ENCODE measurements at regions not wholly inside any gene's neighbourhood (a gene's known extent, or its start where the extent isn't known, plus 50 kb on each side); places are given as distances from the start of the nearest gene placed in this dataset.
A peak's percentile ranks its signal among the peaks of the same experiment; 100 is the strongest.
"Not testable (repeated sequence)": the region's sequence is repeated elsewhere in the genome, so short reads cannot be mapped to it uniquely, and the experiment has no call there.

GRCh38 chr1:761791-762190 lies 75.3 kb upstream of the OR4F16 start:
- not testable (repeated sequence) for DNase-seq (ENCODE audit: low spot score)

DNA sequence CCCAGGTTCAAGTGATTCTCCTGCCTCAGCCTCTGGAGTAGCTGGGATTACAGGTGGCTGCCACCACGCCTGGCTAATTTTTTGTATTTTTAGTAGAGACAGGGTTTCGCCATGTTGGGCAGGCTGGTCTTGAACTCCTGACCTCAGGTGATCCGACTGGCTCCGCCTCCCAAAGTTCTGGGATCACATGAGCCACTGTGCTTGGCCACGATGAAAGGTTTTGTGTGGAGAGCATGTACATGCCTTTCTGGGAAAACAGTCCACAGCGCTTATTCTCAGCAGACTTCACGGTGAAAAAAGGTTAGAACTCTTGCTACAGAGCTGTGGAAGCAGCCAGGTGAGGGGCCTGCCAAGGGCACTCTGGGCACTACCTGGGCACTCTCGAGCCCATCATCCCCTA lies 85.0 kb upstream of the OR4F16 start:
- DNase-seq (ENCODE audit: low spot score) = not testable (repeated sequence)

DNA sequence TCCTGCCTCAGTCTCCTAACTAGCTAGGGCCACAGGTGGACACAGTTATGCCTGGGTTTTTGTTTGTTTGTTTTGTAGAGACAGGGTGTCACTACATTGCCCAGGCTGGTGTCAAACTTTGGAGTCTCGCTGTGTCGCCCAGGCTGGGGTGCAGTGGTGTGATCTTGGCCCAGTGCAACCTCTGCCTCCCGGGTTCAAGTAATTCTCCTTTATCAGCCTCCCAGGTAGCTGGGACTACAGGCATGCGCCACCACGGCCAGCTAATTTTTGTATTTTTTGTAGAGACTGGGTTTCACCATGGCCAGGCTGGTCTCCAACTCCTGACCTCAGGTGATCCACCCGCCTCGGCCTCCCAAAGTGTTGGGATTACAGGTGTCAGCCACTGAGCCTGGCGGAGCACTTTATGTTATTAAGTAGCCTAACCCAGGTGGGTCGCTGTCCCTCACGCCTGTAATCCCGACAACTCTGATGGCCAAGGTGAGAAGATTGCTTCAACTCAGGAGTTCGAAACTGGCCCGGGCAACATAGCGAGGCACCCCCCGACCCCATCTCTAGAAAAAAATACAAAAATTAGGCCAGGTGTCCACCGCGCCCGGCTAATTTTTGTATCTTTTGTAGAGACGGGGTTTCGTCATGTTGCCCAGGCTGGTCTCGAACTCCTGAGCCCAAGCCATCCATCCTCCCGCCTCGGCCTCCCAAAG lies 91.2 kb upstream of the OR4F16 start:
- DNase-seq (ENCODE audit: low spot score) = not testable (repeated sequence)

DNA sequence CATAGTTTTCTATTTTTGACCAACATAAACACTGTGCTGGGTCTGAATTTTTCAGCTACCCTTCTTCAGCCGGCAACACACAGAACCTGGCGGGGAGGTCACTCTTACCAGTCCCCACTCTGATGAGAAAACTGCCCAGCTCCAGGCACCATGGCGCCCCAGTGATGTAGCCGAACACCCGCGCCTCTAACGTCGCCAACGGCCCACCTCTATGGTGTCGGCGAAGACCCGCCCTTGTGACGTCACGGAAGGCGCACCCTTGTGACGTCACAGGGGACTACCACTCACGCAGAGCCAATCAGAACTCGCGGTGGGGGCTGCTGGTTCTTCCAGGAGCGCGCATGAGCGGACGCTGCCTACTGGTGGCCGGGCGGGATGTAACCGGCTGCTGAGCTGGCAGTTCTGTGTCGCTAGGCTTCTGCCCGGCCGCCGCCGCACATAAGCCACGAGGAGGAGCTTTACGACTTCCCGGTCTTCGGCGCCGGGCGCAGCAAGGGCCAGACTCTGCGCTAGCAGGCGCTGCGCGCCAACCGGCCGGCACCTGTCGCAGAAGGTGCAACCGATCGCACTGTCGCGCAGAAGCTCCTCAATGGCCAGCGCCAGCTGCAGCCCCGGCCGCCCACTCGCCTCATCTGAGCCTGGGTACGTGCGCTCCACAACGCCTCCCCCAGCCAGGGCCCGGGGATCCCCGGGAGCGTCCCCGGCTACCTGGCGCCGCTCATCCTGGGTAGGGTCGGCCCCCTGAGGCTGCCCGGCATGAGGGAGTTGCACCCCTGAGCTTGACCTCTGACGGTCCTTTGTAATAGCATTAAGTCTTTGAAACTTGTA lies 92.2 kb upstream of the OR4F16 start:
- DNase-seq (ENCODE audit: low spot score) = peak; percentile 94

DNA sequence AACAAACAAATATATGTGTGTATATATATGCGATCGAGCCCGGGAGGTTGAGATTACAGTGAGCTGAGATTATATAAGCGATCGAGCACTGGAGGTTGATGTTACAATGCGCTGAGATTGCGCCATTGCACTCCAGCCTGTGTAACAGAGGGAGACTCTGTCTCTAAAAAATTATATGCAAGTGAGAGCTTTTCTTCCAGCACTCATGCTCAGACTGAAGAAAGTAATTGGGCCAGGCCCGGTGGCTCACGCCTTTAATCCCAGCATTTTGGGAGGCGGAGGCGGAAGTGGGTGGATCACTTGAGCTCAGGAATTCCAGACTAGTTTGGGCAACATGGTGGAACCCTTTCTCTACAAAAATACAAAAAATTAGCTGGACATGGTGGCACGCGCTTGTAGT lies 93.2 kb upstream of the OR4F16 start:
- DNase-seq (ENCODE audit: low spot score) = not testable (repeated sequence)

- DNase-seq (ENCODE audit: low spot score) = no peak
These were observed 102.4 kb upstream of the OR4F16 start for GRCh38 chr1:788835-789234.

- not testable (repeated sequence) for DNase-seq (ENCODE audit: low spot score)
These were observed 103.2 kb upstream of the OR4F16 start for GRCh38 chr1:789606-790005.

GRCh38 chr1:790388-790930 lies 104.0 kb upstream of the OR4F16 start:
- DNase-seq (ENCODE audit: low spot score) = not testable (repeated sequence)

DNA sequence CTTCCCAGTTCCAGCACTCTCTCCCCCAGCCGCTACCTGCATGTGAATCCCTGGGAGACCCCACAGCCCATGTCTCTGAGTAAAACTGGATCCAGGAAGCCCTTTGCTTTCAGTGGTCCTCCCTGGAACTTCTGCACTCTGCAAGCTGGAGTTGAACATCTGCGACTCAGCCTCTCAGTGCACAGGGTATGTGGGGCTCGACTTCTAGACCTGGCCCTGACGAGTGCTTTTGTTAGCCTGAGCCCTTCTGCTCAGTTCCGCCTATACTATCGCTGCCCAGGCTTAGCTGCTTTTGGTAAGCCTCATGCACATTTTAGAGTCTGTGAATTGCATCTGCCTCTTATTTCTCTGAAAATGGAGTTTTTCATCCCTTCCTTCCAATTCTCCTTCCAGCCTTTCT lies 107.9 kb upstream of the OR4F16 start:
- DNase-seq (ENCODE audit: low spot score) = not testable (repeated sequence)

- DNase-seq (ENCODE audit: low spot score) = not testable (repeated sequence)
These were observed 108.6 kb upstream of the OR4F16 start for GRCh38 chr1:794918-795584.

DNA sequence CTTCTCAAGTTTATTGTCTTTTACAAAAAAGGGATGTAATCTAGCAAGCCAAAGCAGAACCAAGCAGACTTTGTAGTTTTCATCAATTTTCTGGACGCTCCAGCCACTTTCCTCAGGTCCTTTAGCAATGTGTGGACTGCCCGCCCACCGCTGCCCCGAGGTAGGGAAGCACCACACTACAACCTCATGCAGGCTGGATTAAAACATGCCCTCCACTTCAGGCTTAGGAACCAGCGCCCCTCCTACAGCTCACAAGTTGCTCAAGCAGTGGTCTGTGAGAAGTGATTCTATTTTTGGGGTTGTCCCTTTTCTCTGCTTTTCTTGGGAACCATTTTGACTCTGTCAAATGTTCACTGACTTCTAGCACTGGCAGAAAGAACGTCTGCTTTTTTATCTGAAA lies 111.2 kb upstream of the OR4F16 start:
- not testable (repeated sequence) for DNase-seq (ENCODE audit: low spot score)

DNA sequence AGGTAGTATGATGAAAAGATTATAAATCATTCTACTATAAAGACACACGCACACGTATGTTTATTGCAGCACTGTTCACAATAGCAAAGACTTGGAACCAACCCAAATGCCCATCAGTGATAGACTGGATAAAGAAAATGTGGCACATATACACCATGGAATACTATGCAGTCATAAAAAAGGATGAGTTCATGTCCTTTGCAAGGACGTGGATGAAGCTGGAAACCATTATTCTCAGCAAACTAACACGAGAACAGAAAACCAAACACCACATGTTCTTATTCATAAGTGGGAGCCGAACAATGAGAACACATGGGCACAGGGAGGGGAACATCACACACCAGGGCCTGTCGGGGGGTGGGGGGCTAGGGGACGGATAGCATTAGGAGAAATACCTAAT lies 113.9 kb upstream of the OR4F16 start:
- DNase-seq (ENCODE audit: low spot score) = not testable (repeated sequence)

DNA sequence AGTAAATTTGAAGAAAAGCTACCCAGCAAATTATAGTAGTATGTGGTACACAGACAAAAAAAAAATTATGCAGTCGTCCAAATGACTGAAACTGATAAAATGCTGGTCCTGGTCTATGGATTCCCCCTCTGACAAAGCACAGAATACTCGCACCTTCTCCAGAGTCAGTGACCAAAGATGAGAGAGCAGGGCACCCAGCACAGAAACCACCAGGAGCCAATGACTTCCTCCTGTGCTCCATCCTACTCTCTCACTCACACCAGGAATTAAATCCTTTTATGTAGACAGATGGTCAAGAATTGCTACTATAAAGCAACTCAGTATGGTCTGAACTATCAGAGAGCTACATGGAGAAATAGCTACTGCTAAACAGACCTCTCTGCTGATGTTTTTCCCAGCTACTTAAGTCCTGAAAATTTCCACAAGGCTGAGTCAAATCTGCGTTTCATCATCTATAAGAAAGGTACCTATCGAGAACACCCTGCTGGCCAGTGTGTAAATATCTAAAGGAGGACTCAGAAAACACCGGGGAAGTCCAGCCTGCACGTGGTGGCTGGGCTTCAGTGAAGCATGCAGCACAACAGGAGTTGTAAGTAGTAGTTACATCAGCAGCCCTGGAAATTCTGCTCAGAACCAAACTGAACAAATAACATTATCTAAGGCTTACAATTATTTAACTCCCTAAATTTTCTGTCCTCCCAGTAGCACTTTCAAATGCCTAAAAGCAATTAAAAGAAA lies 118.1 kb upstream of the OR4F16 start:
- DNase-seq (ENCODE audit: low spot score) = not testable (repeated sequence)

- DNase-seq (ENCODE audit: low spot score) = not testable (repeated sequence)
These were observed 118.4 kb upstream of the SAMD11 start for GRCh38 chr1:805310-805709.

DNA sequence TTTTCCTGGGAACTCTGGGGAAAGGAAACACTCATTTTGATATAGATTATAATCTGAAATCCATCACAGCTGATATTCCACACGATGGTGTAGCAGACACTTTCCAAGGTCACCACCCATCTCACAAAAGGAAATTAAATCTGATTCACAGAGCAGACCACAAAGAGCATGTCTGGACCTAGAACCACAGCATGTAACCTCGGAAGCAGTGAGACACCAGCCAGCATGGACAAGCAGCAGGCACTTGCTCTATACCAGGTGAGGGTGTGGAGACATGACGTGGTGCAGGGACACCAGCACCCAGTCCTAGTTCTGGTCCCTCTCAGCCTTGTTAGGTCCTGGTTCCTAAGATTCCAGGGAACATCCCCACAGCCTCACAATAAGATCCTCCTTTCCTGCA lies 116.7 kb upstream of the SAMD11 start:
- DNase-seq (ENCODE audit: low spot score) = not testable (repeated sequence)

DNA sequence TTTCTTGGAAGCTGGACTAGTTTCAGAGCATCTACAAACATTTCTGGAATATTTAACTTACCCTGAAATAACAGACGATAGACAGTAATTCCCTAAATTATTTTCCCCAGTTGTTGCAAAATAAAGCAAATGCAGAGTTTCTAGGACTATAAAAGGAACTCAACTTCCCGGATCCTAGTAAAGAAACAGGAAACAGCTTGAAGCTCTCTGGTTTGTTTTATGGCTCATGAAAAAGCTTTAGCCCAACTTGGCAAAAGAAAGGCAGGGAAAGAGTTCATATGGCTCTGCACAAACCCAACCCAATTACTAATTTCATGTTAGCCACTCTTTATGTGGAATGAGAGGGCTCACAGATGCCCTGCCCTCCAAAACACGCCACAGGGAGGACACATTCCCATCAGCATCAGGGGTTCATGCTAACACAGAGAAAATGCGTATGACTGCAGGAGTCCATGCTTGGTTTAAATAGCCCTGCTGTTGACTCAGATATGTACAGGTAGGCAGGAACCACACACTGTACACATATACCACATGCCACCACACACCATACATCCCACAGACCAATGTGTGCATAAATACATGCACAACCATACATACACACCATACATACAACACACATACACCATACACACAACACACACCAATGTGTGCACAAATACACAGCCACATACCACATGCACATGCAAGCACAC lies 115.9 kb upstream of the SAMD11 start:
- DNase-seq (ENCODE audit: low spot score) = not testable (repeated sequence)

DNA sequence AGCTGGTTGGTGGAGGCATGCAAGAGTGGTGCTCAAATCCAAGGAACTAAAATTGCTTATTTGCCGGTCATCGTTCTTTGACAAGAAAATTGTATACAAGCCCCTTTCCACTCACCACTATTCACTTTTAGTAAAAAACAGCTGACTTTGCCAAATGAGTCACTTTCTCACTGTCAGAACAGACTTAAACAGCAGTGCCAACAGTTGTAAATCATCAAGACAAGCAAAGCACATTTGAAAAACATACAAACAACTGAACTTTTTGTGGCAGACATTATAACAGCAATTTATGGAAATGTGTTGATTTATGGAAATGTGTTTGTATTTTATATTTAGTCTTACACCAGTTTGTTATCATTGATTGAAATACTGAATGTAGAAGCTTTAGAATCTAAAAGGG lies 112.8 kb upstream of the SAMD11 start:
- DNase-seq (ENCODE audit: low spot score) = not testable (repeated sequence)

- not testable (repeated sequence) for DNase-seq (ENCODE audit: low spot score)
These were observed 111.1 kb upstream of the SAMD11 start for GRCh38 chr1:812535-813127.

GRCh38 chr1:814543-814942 lies 109.2 kb upstream of the SAMD11 start:
- DNase-seq (ENCODE audit: low spot score) = not testable (repeated sequence)

- DNase-seq (ENCODE audit: low spot score) = not testable (repeated sequence)
These were observed 108.4 kb upstream of the SAMD11 start for GRCh38 chr1:815147-815922.

All from D341Med (cell line).